ENCODE measurements at regions not wholly inside any gene's neighbourhood (a gene's known extent, or its start where the extent isn't known, plus 50 kb on each side); places are given as distances from the start of the nearest gene placed in this dataset.

GRCh38 chr6:144583614-144583954, 298.4 kb downstream of the UTRN start:
- ChIA-PET CTCF (ENCODE audit: partially characterized antibody) (interaction anchor here (1.2 to 4.3 kb wide), 6 partner anchors 33 to 553 kb away, joined by 3 to 15 read pairs (median 4); no protein-coding TSS in a partner anchor), POLR2A (ENCODE audit: partially characterized antibody) (no interaction called here)
- H3K4me3 ChIP-seq (ENCODE audit: extremely low read depth in 1 of 4, insufficient read depth in 2 of 4, low read depth in 3 of 4, low read length in 4 of 4): peak overlapping the region; percentile 12 to 52 (median 30); a peak in 7 of 8 replicates

More at GRCh38 chr6:144583614-144583954, 298.4 kb downstream of the UTRN start:
- no peak overlapping the region for H3K27ac ChIP-seq (ENCODE audit: low read depth, low read length)
- DNase-seq (ENCODE audit: low read depth in 1 of 2, low spot score in 2 of 2) (no peak), FAIRE-seq (no peak)
- H3K4ac ChIP-seq (replicated peaks; ENCODE audit: insufficient read length, low read depth, low read length): no peak overlapping the region
- no peaks in the 10 kb centered on the region for H3K27me3 ChIP-seq (replicated peaks in 1 of 4; ENCODE audit: control insufficient read depth in 3 of 4, extremely low read depth in 1 of 4, insufficient read depth in 3 of 4, low read length in 3 of 4)
- no peak overlapping the region for H3K23ac ChIP-seq (ENCODE audit: insufficient read length)
- no peak overlapping the region for H2AK5ac ChIP-seq (ENCODE audit: low read depth, low read length)
- H3K4me2 ChIP-seq (ENCODE audit: insufficient read depth in 1 of 2, low read depth in 2 of 2, low read length in 2 of 2): peak overlapping the region; percentile 56 to 59
- no peak overlapping the region for H3K18ac ChIP-seq (ENCODE audit: extremely low read depth, low read length)
- peaks cover 0 to 21% of the 10 kb centered on the region in 2 experiments; a peak in 2 of 4 replicates for H3K79me2 ChIP-seq (ENCODE audit: control insufficient read depth in 1 of 2, insufficient read depth in 2 of 2, low read length in 2 of 2)
- H3K9ac ChIP-seq (replicated peaks in 1 of 4; ENCODE audit: extremely low read depth in 1 of 4, low read depth in 3 of 4, low read length in 3 of 4): no peak overlapping the region
- H3K36me3 ChIP-seq (ENCODE audit: control insufficient read depth in 2 of 4, insufficient read depth in 4 of 4, low read length in 3 of 4): peaks cover 0 to 3% (median 0%) of the 10 kb centered on the region in 4 experiments; a peak in 1 of 8 replicates
- peak overlapping the region; percentile 36; the same call in 1 of the 2 replicates for H2AFZ ChIP-seq (ENCODE audit: low read length)
- no peaks in the 10 kb centered on the region for H3K79me1 ChIP-seq (ENCODE audit: low read depth, low read length)
- no peak overlapping the region for H3K14ac ChIP-seq (ENCODE audit: insufficient read length)
- TF ChIP-seq ASH2L (IDR thresholded peaks at IDR 0.05; ENCODE audit: low read length) (no peak), EGR1 (IDR thresholded peaks at IDR 0.05; ENCODE audit: borderline replicate concordance, low read depth, low read length) (no peak), TBP (IDR thresholded peaks at IDR 0.05; ENCODE audit: low read depth, low read length) (no peak)
- H2BK20ac ChIP-seq (ENCODE audit: low read length): no peak overlapping the region
- H4K5ac ChIP-seq (ENCODE audit: insufficient read length, low read depth, low read length): no peak overlapping the region
- WGBS, 2 experiments (ENCODE audit: extremely low coverage in 1 of 2, insufficient coverage in 1 of 2, insufficient read length in 1 of 2, insufficient replicate concordance in 2 of 2, low coverage in 1 of 2, low lambda C conversion rate in 2 of 2, missing lambda C conversion rate in 1 of 2): 61% methylated on average over 1 of the region's 1 CpG; no CpG with 5 or more reads in 1 of the 2 experiments
- H2BK15ac ChIP-seq (ENCODE audit: low read length): no peak overlapping the region
- no peak overlapping the region for H2BK5ac ChIP-seq (ENCODE audit: low read depth, low read length)
- no peaks in the 10 kb centered on the region for H4K20me1 ChIP-seq (replicated peaks in 1 of 2; ENCODE audit: control insufficient read depth in 1 of 2, insufficient read depth in 2 of 2, low read length in 2 of 2)
- no peak overlapping the region for H2BK120ac ChIP-seq (replicated peaks; ENCODE audit: low read depth, low read length)
- H3K23me2 ChIP-seq (ENCODE audit: low read depth, low read length): no peaks in the 10 kb centered on the region
- H3K9me3 ChIP-seq (ENCODE audit: insufficient read depth in 2 of 2, low read depth in 1 of 2, low read length in 1 of 2): no peaks in the 10 kb centered on the region
- H4K8ac ChIP-seq (ENCODE audit: extremely low read depth, insufficient read depth, low read length): no peak overlapping the region
- no peak overlapping the region for H2BK12ac ChIP-seq (ENCODE audit: low read depth, low read length)
- no peak overlapping the region for H4K91ac ChIP-seq (replicated peaks; ENCODE audit: insufficient read length, low read length)
- peaks cover 0 to 11% (median 5%) of the 10 kb centered on the region in 4 experiments; a peak in 5 of 7 replicates for H3K4me1 ChIP-seq (replicated peaks in 1 of 4; ENCODE audit: control insufficient read depth in 3 of 4, insufficient read depth in 4 of 4, low read length in 3 of 4)
- H3K56ac ChIP-seq (replicated peaks; ENCODE audit: insufficient read length, low read depth, low read length): no peak overlapping the region

Measured in H1 (cell line).